Liver (tissue), 8 donors: ENCODE measurements at regions not wholly inside any gene's neighbourhood (a gene's known extent, or its start where the extent isn't known, plus 50 kb on each side); places are given as distances from the start of the nearest gene placed in this dataset.

Experiments used
- DNase-seq: peaks from one replicate; pipeline ENCODE4 v3.0.0-alpha.2; 2017; ENCODE audit warnings: low spot score
- H3K27ac ChIP-seq, 2 donors: one replicate each; pipeline ENCODE4 v1.7.0; 2013; ENCODE audit warnings: inconsistent platforms in 2 of 2, low read length in 2 of 2, control low read depth in 1 of 2, low read depth in 1 of 2, mild to moderate bottlenecking in 1 of 2
- H3K27me3 ChIP-seq, 4 donors: one replicate each; pipeline versions ENCODE4 v1.6.1 to v1.7.0; 2013; ENCODE audit warnings: low read length in 3 of 4, inconsistent platforms in 1 of 4, mild to moderate bottlenecking in 1 of 4, moderate library complexity in 1 of 4; ENCODE audit not compliant: control insufficient read depth in 4 of 4, insufficient read depth in 4 of 4
- H3K36me3 ChIP-seq, 4 donors: one replicate each; pipeline versions ENCODE4 v1.6.1 to v1.7.0; 2013; ENCODE audit warnings: low read length in 3 of 4, mild to moderate bottlenecking in 3 of 4, low read depth in 1 of 4, moderate library complexity in 1 of 4; ENCODE audit not compliant: control insufficient read depth in 4 of 4, insufficient read depth in 3 of 4
- H3K4me1 ChIP-seq, 4 donors: one replicate each; pipeline versions ENCODE4 v1.6.1 to v1.7.0; 2013; ENCODE audit warnings: low read length in 3 of 4, mild to moderate bottlenecking in 3 of 4, moderate library complexity in 1 of 4; ENCODE audit not compliant: control insufficient read depth in 4 of 4, insufficient read depth in 4 of 4
- H3K4me3 ChIP-seq, 3 donors: one replicate each; pipeline versions ENCODE4 v1.6.1 to v1.7.0; 2013; ENCODE audit warnings: low read length in 3 of 3, control low read depth in 1 of 3, low read depth in 1 of 3, mild to moderate bottlenecking in 1 of 3
- H3K9ac ChIP-seq, 2 donors: one replicate each; pipeline ENCODE4 v1.7.0; 2013; ENCODE audit warnings: low read length in 2 of 2, mild to moderate bottlenecking in 2 of 2, moderate library complexity in 2 of 2, control low read depth in 1 of 2, low read depth in 1 of 2
- H3K9me3 ChIP-seq, 4 donors: one replicate each; pipeline versions ENCODE4 v1.6.1 to v1.7.0; 2013; ENCODE audit warnings: low read length in 3 of 4; ENCODE audit not compliant: control insufficient read depth in 4 of 4
- CTCF ChIP-seq: fragments of 150-350 bp; IDR thresholded peaks from 2 replicates; pipeline ENCODE4 v1.5.1; 2017; ENCODE audit warnings: improper control_type of control experiment, low read depth, low read length; ENCODE audit not compliant: missing input control
- EGR1 ChIP-seq, 2 donors: IDR thresholded peaks; 2 replicates each; pipeline ENCODE4 v1.6.1; 2016 to 2018; ENCODE audit warnings: antibody characterized with exemption in 2 of 2, low read depth in 2 of 2
- FOXA1 ChIP-seq: IDR thresholded peaks from 2 replicates; pipeline ENCODE4 v1.6.1; 2016; ENCODE audit warnings: antibody characterized with exemption
- FOXA2 ChIP-seq: IDR thresholded peaks from 2 replicates; pipeline ENCODE4 v1.6.1; 2016; ENCODE audit warnings: antibody characterized with exemption
- GABPA ChIP-seq, 2 donors: IDR thresholded peaks in 1 of 2; conservative IDR thresholded peaks in 1 of 2; 2 replicates each; pipeline ENCODE4 v1.6.1; 2016; ENCODE audit warnings: antibody characterized with exemption in 2 of 2, mild to moderate bottlenecking in 1 of 2, moderate library complexity in 1 of 2
- HNF4A ChIP-seq, 2 donors: conservative IDR thresholded peaks; 2 replicates each; pipeline ENCODE4 v1.6.1; 2016; ENCODE audit warnings: antibody characterized with exemption in 2 of 2, mild to moderate bottlenecking in 2 of 2
- HNF4G ChIP-seq: IDR thresholded peaks from 2 replicates; pipeline ENCODE4 v1.6.1; 2016; ENCODE audit warnings: antibody characterized with exemption
- JUND ChIP-seq, 2 donors: IDR thresholded peaks; 2 replicates each; pipeline ENCODE4 v1.6.1; 2016; ENCODE audit warnings: antibody characterized with exemption in 2 of 2
- MAX ChIP-seq: IDR thresholded peaks from 2 replicates; pipeline ENCODE4 v1.6.1; 2016; ENCODE audit warnings: antibody characterized with exemption
- NR2F2 ChIP-seq: IDR thresholded peaks from 2 replicates; pipeline ENCODE4 v1.6.1; 2016; ENCODE audit warnings: antibody characterized with exemption
- RAD21 ChIP-seq, 2 donors: IDR thresholded peaks; 2 replicates each; pipeline ENCODE4 v1.6.1; 2016; ENCODE audit warnings: antibody characterized with exemption in 2 of 2, mild to moderate bottlenecking in 2 of 2
- REST ChIP-seq: IDR thresholded peaks from 2 replicates; pipeline ENCODE4 v1.6.1; 2016; ENCODE audit warnings: antibody characterized with exemption, mild to moderate bottlenecking
- SP1 ChIP-seq: IDR thresholded peaks from 2 replicates; pipeline ENCODE4 v1.6.1; 2018; ENCODE audit warnings: antibody characterized with exemption, mild to moderate bottlenecking
- TAF1 ChIP-seq: conservative IDR thresholded peaks from 2 replicates; pipeline ENCODE4 v1.6.1; 2016; ENCODE audit warnings: antibody characterized with exemption, mild to moderate bottlenecking
- YY1 ChIP-seq: IDR thresholded peaks from 2 replicates; pipeline ENCODE4 v1.6.1; 2016; ENCODE audit warnings: antibody characterized with exemption, mild to moderate bottlenecking
- ZBTB33 ChIP-seq: IDR thresholded peaks from 2 replicates; pipeline ENCODE4 v1.6.1; 2016; ENCODE audit warnings: antibody characterized with exemption
- WGBS: extraction: QIAGEN DNeasy Blood & Tissue Kit; methylation state at CpG from one replicate; pipeline ENCODE4 v1.1.7; 2013; 5-methylcytosine and 5-hydroxymethylcytosine counted together
- donor health status: healthy.
- donor health status: healthy.
- donor health status: healthy.
- donor health status: healthy.
- donor health status: healthy.

DNA sequence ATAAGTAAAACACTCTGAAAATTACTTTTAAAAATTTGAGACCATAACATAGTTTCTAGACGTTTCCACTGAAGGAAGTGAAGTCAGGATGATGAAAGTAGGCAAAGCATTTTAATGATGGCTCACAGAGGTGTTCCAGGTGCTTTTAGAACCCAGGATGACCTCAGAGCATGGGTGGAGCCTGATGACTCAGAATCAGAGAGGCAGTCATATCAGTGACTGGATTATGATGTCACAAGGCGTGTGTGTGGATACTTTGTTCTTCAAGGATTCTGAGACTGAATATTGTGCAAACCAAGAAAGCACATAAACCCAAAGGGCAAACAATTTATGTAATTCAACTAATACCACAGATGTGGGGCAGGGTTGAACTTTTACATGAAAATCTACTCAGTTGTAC is 200.2 kb upstream of the FOXN2 start:
- H3K36me3 ChIP-seq, result no peaks in the 10 kb centered on the region
- 68% methylated on average over 2 of the region's 2 CpGs for WGBS
- DNase-seq, result no peak
- H3K4me3 ChIP-seq, result no peak overlapping the region
- H3K4me1 ChIP-seq, result peaks cover 2 to 8% (median 5%) of the 10 kb centered on the region in 4 donors
- no peaks in the 10 kb centered on the region for H3K9me3 ChIP-seq
- H3K9ac ChIP-seq, result no peak overlapping the region
- H3K27me3 ChIP-seq, result no peaks in the 10 kb centered on the region
- no peak for TF ChIP-seq JUND (IDR thresholded peaks at IDR 0.05)
- no peak for TF ChIP-seq CTCF
- TF ChIP-seq MAX, result no peak
- no peak for TF ChIP-seq TAF1
- no peak for TF ChIP-seq FOXA2
- TF ChIP-seq EGR1 (IDR thresholded peaks at IDR 0.05; ENCODE audit: low read depth in 2 of 2), result no peak
- TF ChIP-seq ZBTB33, result no peak
- no peak for TF ChIP-seq SP1
- no peak for TF ChIP-seq REST
- no peak for TF ChIP-seq HNF4A (conservative IDR thresholded peaks at IDR 0.05)
- TF ChIP-seq NR2F2, result no peak
- H3K27ac ChIP-seq, result no peak overlapping the region

DNA sequence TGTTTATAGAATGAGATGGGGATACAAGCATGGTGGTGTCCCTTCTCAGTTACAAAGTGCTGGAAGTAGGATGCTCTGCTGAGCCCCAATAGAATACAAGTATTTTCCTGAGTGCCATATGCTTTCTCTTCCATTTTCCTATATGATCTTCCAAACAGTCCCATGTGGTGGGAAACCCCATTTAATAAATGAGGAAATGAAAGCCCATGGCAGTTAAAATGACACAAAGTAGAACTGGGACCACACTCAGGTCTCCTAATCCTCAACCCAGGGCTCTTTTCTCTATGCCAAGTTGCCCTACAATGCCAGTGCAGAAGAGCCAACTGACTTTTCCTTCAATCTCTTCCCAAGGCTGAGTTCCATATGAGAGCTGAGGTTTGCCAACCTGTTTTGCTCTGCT is 198.0 kb upstream of the FOXN2 start:
- TF ChIP-seq FOXA1 (no peak), YY1 (no peak), EGR1 (IDR thresholded peaks at IDR 0.05; ENCODE audit: low read depth in 2 of 2) (no peak), GABPA (IDR thresholded peaks at IDR 0.05 in 1 of 2, conservative IDR thresholded peaks at IDR 0.05 in 1 of 2) (no peak), HNF4A (conservative IDR thresholded peaks at IDR 0.05) (no peak), REST (no peak), RAD21 (IDR thresholded peaks at IDR 0.05) (no peak), MAX (no peak), FOXA2 (no peak), HNF4G (no peak)
- Histone ChIP-seq H3K27me3 (no peaks in the 10 kb centered on the region), H3K9ac (no peak overlapping the region), H3K27ac (no peak overlapping the region), H3K4me3 (no peak overlapping the region), H3K36me3 (no peaks in the 10 kb centered on the region), H3K9me3 (no peaks in the 10 kb centered on the region), H3K4me1 (peaks cover 0 to 5% (median 3%) of the 10 kb centered on the region in 4 donors)
- DNase-seq, result no peak
